Cerebellar nuclear complex (tissue), 1 donor: ENCODE measurements at regions not wholly inside any gene's neighbourhood (a gene's known extent, or its start where the extent isn't known, plus 50 kb on each side); places are given as distances from the start of the nearest gene placed in this dataset.

Source experiments
- DNase-seq, 2 experiments: peaks; one replicate each; lab custom pipeline; 2025; lab: John Stamatoyannopoulos, UW

DNA sequence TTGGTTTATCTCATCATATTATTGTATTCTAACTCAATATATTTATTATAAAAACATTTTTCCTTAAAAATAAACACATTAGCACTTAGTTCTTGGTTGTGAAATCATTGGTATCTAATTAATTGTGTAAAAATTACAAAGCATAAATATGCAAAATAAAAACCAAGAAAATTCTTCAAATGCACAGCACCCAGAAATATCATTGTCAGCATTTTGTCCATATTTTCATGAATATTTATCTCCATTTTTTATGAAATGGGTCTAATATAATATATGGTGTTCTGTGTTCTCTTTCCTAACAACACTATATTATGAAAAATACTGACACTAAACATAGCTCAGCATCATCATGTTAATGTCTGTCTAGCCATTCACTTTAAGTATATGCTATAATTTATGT lies 877.8 kb upstream of the MAP3K7 start:
- no peak for DNase-seq

DNA sequence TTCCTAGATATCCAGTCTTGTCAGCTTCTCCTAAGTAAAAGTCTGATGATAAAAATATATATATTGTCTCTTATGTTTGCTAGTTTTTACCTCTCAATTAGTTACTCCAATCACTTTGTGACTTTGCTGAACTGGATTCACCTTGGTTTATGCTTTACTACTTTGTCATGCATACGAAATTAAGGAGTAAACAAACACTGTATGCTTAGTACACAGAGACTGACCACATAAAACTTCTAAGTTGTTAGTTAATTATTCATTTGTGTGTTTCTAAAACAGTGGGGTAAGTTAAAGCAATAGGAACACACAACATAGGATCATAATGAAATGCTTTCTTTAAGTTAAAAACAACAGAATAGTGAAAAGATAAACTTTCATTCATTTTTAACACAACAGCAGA lies 877.3 kb upstream of the MAP3K7 start:
- DNase-seq, result no peak

DNA sequence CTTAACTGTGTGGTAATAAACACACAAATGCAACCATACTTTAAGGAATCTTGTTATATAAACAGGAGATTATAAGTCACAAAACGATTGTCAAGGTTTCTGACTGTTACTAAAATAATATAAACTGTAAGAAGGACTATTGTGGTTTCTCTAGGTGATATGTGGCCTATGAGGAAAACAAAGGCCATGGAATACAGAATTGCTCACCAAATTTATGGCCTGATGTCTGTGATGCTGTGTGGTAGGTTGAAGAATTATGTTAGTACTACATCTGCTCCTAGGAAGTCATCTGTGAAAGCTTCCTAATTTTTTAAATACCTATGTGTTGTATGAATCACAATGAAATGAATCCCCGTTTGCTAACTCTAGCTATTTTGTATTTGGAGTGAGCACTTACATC lies 875.4 kb upstream of the MAP3K7 start:
- DNase-seq, result no peak

GRCh38 chr6:91453224-91453878 lies 866.5 kb upstream of the MAP3K7 start:
- DNase-seq, result no peak

DNA sequence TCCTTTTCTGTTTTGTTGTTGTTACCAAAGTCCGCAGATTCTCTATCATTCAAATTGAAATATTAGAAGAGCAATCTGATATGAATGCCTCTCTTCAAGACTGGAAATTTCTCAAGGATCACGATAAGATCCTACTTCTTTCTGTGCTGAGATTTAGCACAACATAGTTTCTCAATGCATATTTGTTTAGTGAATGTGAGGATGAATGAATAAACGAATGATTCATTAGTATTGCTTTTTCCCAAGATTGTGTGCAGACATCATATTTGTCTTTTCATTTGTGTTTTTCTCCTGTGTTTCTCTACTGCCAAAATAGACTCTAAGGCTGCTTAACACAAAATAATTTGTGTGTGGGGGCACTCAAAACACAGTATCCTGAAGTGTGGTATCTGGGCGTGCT lies 862.7 kb upstream of the MAP3K7 start:
- DNase-seq, result no peak

DNA sequence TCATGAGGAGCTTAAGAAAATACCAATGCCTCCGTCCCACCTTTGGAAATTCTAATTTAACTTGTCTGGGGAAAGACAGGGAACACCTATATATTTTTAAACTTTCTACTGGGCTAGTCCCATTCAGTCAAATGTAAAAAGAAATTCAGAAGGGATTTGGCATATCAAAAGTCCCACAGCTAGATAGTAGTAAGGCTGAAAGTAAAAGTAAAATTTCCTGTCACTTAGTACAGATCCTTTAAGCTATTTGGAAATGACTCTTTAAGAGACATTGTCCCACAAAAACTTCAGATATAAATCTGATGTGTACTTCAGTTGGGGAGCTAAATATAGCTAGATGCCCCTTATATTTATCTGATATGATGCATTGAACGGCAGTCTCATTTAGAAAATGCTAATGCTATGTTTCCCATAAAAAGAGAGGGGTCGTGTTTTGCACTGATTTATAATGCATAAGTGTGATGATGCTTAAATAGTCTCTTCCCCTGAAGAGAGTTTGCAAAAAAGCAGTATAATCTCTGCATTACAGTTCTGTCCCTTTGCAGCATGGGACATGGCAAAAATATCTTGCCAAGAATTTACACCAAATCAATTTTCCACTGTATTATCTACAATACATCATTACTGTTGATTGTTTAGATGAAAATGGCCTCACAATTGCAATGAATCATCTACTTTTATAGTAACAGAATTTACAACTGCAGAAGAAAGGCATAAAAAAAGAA lies 860.8 kb upstream of the MAP3K7 start:
- no peak for DNase-seq

GRCh38 chr6:91447081-91447480 lies 860.2 kb upstream of the MAP3K7 start:
- no peak for DNase-seq

DNA sequence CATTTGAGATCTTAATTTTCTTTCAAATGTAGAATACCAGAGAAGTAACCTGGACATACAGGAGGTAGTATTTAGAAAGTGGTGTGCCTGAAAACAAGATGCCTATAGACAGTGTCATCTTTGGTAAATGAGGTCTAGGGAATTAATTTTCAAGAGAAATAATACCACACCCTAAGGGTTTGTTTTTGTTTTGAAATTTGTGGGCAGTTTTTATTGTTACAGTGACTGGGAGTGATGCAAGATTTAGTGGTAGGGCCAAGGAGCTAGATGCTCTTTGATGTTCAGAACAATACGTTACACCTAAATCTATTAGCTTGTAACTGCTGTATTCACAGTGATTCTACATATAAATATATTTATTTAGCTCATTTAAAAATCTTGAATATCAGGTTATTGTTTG lies 856.5 kb upstream of the MAP3K7 start:
- no peak for DNase-seq

- DNase-seq, result no peak
These were observed 855.5 kb upstream of the MAP3K7 start for GRCh38 chr6:91442342-91442741.

DNA sequence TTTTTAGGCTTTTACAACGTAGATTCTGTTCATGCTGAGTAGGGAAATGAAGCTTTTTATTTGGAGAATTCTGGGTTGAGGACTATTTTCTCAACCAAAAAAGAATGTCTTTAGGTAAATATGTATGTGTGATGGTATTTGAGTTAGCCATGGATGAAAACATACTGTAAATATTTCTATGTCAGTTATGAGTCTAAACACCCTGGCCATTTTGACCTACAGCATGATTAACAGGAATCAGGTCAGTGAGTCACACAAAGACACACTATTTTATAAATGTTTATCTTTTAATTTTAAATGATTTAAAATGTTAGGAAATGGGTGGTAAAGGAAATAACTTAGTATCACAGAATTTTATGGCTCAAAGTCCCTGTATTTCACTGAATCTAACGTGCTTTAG lies 851.7 kb upstream of the MAP3K7 start:
- DNase-seq, result no peak

GRCh38 chr6:91437315-91437729 lies 850.5 kb upstream of the MAP3K7 start:
- DNase-seq, result no peak

- no peak for DNase-seq
These were observed 849.6 kb upstream of the MAP3K7 start for GRCh38 chr6:91436448-91436847.

GRCh38 chr6:91435630-91436029 lies 848.8 kb upstream of the MAP3K7 start:
- DNase-seq, result no peak

- no peak for DNase-seq
These were observed 847.7 kb upstream of the MAP3K7 start for GRCh38 chr6:91434576-91434975.

GRCh38 chr6:91433660-91434534 lies 847.0 kb upstream of the MAP3K7 start:
- DNase-seq, result no peak

GRCh38 chr6:91428953-91429560 lies 842.2 kb upstream of the MAP3K7 start:
- no peak for DNase-seq

GRCh38 chr6:91428296-91428695 lies 841.4 kb upstream of the MAP3K7 start:
- no peak for DNase-seq

- no peak for DNase-seq
These were observed 833.4 kb upstream of the MAP3K7 start for GRCh38 chr6:91420243-91420642.

DNA sequence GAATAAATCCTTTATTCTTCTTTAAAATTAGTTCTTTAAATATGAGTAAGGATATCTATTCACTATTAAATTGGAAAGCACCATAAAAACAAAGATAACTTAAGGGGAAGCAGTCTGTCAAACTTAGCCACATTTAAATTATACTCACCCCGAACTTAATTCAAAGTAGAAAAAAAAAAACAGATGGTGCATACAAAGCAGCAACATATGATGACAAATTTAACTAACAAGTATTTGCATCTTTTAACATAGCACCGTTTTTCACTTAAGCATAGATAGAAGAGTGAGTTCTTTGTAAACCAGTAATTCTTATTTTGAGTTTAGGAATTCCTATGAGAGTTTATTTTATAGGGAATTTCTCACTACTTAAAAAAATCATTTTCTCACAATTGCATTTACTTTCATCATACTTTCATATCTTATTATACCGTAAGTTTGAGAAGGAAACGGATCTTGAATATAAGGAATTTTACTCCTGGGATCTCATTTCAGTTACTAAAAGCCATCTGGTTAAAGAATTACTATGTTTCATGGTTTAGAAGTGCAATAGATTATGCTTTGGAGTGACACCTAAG lies 828.2 kb upstream of the MAP3K7 start:
- DNase-seq, result no peak

DNA sequence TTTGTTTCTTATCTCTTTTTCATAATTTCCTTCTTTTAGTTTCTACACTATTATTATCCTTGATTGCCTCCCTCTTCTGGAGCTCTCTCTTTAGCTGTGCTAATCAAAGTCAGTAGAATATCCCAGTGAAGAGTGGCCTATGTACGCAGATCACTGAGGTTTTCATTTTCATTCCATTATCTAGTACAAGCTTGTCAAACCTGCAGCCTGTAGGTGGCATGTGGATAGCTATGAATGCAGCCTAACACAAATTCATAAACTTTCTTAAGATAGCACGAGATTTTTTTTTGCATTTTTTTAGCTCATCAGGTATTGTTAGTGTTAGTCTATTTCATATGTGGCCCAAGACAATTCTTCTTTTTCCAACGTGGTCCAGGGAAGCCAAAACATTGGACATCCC lies 825.7 kb upstream of the MAP3K7 start:
- DNase-seq, result no peak

- no peak for DNase-seq
These were observed 820.8 kb upstream of the MAP3K7 start for GRCh38 chr6:91407706-91408105.

DNA sequence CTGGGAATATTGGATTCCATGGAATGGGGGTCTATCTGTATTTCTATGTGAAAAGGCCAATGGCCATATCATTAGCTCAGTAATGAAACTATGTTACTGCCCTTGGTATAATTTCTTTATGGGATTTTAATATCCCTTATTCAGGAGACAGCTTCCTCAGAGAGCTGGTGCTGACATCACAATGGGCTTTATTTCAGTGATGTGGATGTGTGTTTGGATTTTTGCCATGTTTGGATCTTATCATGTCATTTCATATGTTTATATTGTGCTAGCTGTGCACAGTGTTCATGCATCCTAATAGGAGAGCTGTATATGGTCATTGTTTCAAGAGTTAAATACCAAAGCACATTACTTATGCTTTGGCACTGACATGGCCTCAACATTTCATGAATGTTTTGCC lies 806.1 kb upstream of the MAP3K7 start:
- DNase-seq, result no peak
